ENCODE measurements at regions not wholly inside any gene's neighbourhood (a gene's known extent, or its start where the extent isn't known, plus 50 kb on each side); places are given as distances from the start of the nearest gene placed in this dataset.

- peak in 2 of 4 experiments; percentile 32 to 35 for TF ChIP-seq CTCF (IDR thresholded peaks at IDR 0.05)
- no peak for TF ChIP-seq EP300 (IDR thresholded peaks at IDR 0.05)
- TF ChIP-seq POLR2A (IDR thresholded peaks at IDR 0.05), result peak; percentile 30
- TF ChIP-seq POLR2AphosphoS5 (IDR thresholded peaks at IDR 0.05), result peak; percentile 73
Measured at GRCh38 chr3:126287536-126288241, 69.5 kb downstream of the KLF15 start.

Data from gastroesophageal sphincter (tissue), 3 donors.